Transverse colon (tissue), 4 donors: ENCODE measurements at regions not wholly inside any gene's neighbourhood (a gene's known extent, or its start where the extent isn't known, plus 50 kb on each side); places are given as distances from the start of the nearest gene placed in this dataset.

ENCODE experiments used
- POLR2AphosphoS5 ChIP-seq, 3 donors: sonication (generic); formaldehyde crosslinking; IDR thresholded peaks; one replicate each; pipeline ENCODE4 v1.6.1; 2016; ENCODE audit warnings: antibody characterized with exemption in 3 of 3
- TF ChIP-seq, protein P1 (sequence below), 5 experiments: fragments of 200-600 bp in 3 of 5; fragments of 450-650 bp in 2 of 5; sonication (generic) in 3 of 5; IDR thresholded peaks; 1 replicate in 2 of 5; 2 replicates in 3 of 5; pipeline ENCODE4 v1.5.1; 2016 to 2017; ENCODE audit warnings: antibody characterized with exemption in 5 of 5, inconsistent platforms in 3 of 5, mild to moderate bottlenecking in 2 of 5, moderate library complexity in 1 of 5

DNA sequence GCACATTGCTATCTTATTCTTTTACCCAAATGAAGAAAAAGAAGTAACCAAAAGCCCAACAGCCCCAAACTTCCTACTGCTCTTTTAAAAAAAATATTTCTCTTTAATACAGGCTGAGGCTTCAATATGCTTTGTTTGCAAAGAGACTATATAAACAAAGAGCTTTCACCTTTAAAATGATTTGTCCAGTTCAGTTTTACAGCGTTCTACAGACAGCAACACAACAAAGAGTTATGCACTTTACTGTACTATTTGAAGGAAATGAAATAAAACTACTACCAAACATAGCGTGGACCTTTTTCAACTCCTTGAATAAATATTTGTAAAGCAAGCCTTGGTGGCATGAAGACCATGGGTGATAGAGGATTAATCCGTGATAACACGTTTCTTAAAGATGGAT is 151.2 kb downstream of the FGF9 start:
- TF ChIP-seq, protein P1, sequence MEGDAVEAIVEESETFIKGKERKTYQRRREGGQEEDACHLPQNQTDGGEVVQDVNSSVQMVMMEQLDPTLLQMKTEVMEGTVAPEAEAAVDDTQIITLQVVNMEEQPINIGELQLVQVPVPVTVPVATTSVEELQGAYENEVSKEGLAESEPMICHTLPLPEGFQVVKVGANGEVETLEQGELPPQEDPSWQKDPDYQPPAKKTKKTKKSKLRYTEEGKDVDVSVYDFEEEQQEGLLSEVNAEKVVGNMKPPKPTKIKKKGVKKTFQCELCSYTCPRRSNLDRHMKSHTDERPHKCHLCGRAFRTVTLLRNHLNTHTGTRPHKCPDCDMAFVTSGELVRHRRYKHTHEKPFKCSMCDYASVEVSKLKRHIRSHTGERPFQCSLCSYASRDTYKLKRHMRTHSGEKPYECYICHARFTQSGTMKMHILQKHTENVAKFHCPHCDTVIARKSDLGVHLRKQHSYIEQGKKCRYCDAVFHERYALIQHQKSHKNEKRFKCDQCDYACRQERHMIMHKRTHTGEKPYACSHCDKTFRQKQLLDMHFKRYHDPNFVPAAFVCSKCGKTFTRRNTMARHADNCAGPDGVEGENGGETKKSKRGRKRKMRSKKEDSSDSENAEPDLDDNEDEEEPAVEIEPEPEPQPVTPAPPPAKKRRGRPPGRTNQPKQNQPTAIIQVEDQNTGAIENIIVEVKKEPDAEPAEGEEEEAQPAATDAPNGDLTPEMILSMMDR (IDR thresholded peaks at IDR 0.05): no peak
- no peak for TF ChIP-seq POLR2AphosphoS5 (IDR thresholded peaks at IDR 0.05)
